CD4-positive, alpha-beta T cell treated with Interferon alpha-2 for 1 hour (primary cell): ENCODE measurements at regions not wholly inside any gene's neighbourhood (a gene's known extent, or its start where the extent isn't known, plus 50 kb on each side); places are given as distances from the start of the nearest gene placed in this dataset.
"Not testable (repeated sequence)": the region's sequence is repeated elsewhere in the genome, so short reads cannot be mapped to it uniquely, and the experiment has no call there.

ENCODE experiments used
- DNase-seq, 2 donors: peaks; one replicate each; pipeline ENCODE4 v3.0.0-alpha.2; 2020 to 2022

- no peak for DNase-seq
Measured at GRCh38 chr3:193805448-193805847, 212.4 kb downstream of the OPA1 start.

- no peak for DNase-seq
Measured at GRCh38 chr3:193808317-193808716, 215.3 kb downstream of the OPA1 start.

GRCh38 chr3:193809106-193809505 is 216.1 kb downstream of the OPA1 start:
- DNase-seq = no peak

- no peak for DNase-seq
Measured at GRCh38 chr3:193812078-193812725, 219.2 kb downstream of the OPA1 start.

GRCh38 chr3:193812791-193813500 is 219.9 kb downstream of the OPA1 start:
- no peak for DNase-seq

- DNase-seq = no peak
Measured at GRCh38 chr3:193813501-193813830, 220.5 kb downstream of the OPA1 start.

- DNase-seq = no peak
Measured at GRCh38 chr3:193814166-193814892, 221.3 kb downstream of the OPA1 start.

- no peak for DNase-seq
Measured at GRCh38 chr3:193815246-193816027, 222.4 kb downstream of the OPA1 start.

- DNase-seq = no peak
Measured at GRCh38 chr3:193816028-193816395, 223.0 kb downstream of the OPA1 start.

GRCh38 chr3:193816656-193817311 is 223.8 kb downstream of the OPA1 start:
- DNase-seq = no peak

- DNase-seq = no peak
Measured at GRCh38 chr3:193819117-193820010, 226.4 kb downstream of the OPA1 start.

- DNase-seq = no peak
Measured at GRCh38 chr3:193821151-193821668, 228.2 kb downstream of the OPA1 start.

- DNase-seq = no peak
Measured at GRCh38 chr3:193822492-193823212, 229.6 kb downstream of the OPA1 start.

GRCh38 chr3:193823213-193823605 is 230.2 kb downstream of the OPA1 start:
- DNase-seq = not testable (repeated sequence)

GRCh38 chr3:193824365-193824764 is 231.4 kb downstream of the OPA1 start:
- no peak for DNase-seq

GRCh38 chr3:193825617-193826016 is 232.6 kb downstream of the OPA1 start:
- no peak for DNase-seq

GRCh38 chr3:193826159-193826795 is 233.3 kb downstream of the OPA1 start:
- DNase-seq = no peak

GRCh38 chr3:193827040-193827669 is 234.1 kb downstream of the OPA1 start:
- DNase-seq = no peak

GRCh38 chr3:193827871-193828270 is 234.9 kb downstream of the OPA1 start:
- no peak for DNase-seq

GRCh38 chr3:193828477-193828876 is 235.5 kb downstream of the OPA1 start:
- DNase-seq = no peak
